Trophoblast cell (in vitro differentiated cells and primary cell): ENCODE measurements at regions not wholly inside any gene's neighbourhood (a gene's known extent, or its start where the extent isn't known, plus 50 kb on each side); places are given as distances from the start of the nearest gene placed in this dataset.

Experiments used
- DNase-seq, 2 donors: peaks; one replicate each; pipeline ENCODE4 v3.0.0-alpha.2; 2016
- H2AFZ ChIP-seq: 2 replicates; pipeline ENCODE4 v1.6.1; 2013; ENCODE audit warnings: low read length, moderate library complexity, mild to moderate bottlenecking; ENCODE audit not compliant: insufficient read depth, poor library complexity
- H2AK5ac ChIP-seq: 2 replicates; pipeline ENCODE4 v1.6.1; 2013; ENCODE audit warnings: mild to moderate bottlenecking, low read length
- H2BK120ac ChIP-seq: 2 replicates; pipeline ENCODE4 v1.6.1; 2013; ENCODE audit warnings: low read length, mild to moderate bottlenecking, moderate library complexity; ENCODE audit not compliant: insufficient read depth, poor library complexity
- H2BK12ac ChIP-seq: 2 replicates; pipeline ENCODE4 v1.6.1; 2013; ENCODE audit warnings: mild to moderate bottlenecking, low read length, moderate library complexity
- H2BK5ac ChIP-seq: 2 replicates; pipeline ENCODE4 v1.6.1; 2013; ENCODE audit warnings: low read length, low read depth, moderate library complexity, mild to moderate bottlenecking; ENCODE audit not compliant: poor library complexity
- H3K14ac ChIP-seq: 2 replicates; pipeline ENCODE4 v1.6.1; 2013; ENCODE audit warnings: mild to moderate bottlenecking, low read length
- H3K18ac ChIP-seq: 2 replicates; pipeline ENCODE4 v1.6.1; 2013; ENCODE audit warnings: mild to moderate bottlenecking, low read length
- H3K23ac ChIP-seq: 2 replicates; pipeline ENCODE4 v1.6.1; 2013; ENCODE audit warnings: low read length
- H3K27ac ChIP-seq: 2 replicates; pipeline ENCODE4 v1.5.1; 2013; ENCODE audit warnings: low read depth, mild to moderate bottlenecking, inconsistent platforms, low read length, moderate library complexity
- H3K27me3 ChIP-seq: 2 replicates; pipeline ENCODE4 v1.6.1; 2013; ENCODE audit warnings: inconsistent platforms, mild to moderate bottlenecking, low read length, moderate library complexity; ENCODE audit not compliant: insufficient read depth
- H3K36me3 ChIP-seq, 2 experiments: 1 replicate in 1 of 2; 2 replicates in 1 of 2; pipeline ENCODE4 v1.6.1; 2013; ENCODE audit warnings: low read length in 2 of 2, mild to moderate bottlenecking in 2 of 2, moderate library complexity in 1 of 2; ENCODE audit not compliant: insufficient read depth in 2 of 2, control insufficient read depth in 1 of 2
- H3K4ac ChIP-seq: 2 replicates; pipeline ENCODE4 v1.6.1; 2013; ENCODE audit warnings: low read depth, mild to moderate bottlenecking, low read length, moderate library complexity
- H3K4me1 ChIP-seq, 2 experiments: 1 replicate in 1 of 2; 2 replicates in 1 of 2; pipeline ENCODE4 v1.6.1; 2013; ENCODE audit warnings: low read length in 2 of 2, mild to moderate bottlenecking in 2 of 2, moderate library complexity in 1 of 2; ENCODE audit not compliant: insufficient read depth in 2 of 2, control insufficient read depth in 1 of 2
- H3K4me2 ChIP-seq: 2 replicates; pipeline ENCODE4 v1.6.1; 2013; ENCODE audit warnings: inconsistent platforms, mild to moderate bottlenecking, low read length, moderate library complexity
- H3K4me3 ChIP-seq: 2 replicates; pipeline ENCODE4 v1.5.1; 2013; ENCODE audit warnings: mild to moderate bottlenecking, low read depth, low read length, inconsistent platforms
- H3K79me1 ChIP-seq: one replicate; pipeline ENCODE4 v1.6.1; 2013; ENCODE audit warnings: low read length
- H3K79me2 ChIP-seq: 2 replicates; pipeline ENCODE4 v1.6.1; 2013; ENCODE audit warnings: low read length, mild to moderate bottlenecking; ENCODE audit not compliant: control insufficient read depth, insufficient read depth, poor library complexity
- H3K9ac ChIP-seq: 2 replicates; pipeline ENCODE4 v1.6.1; 2013; ENCODE audit warnings: mild to moderate bottlenecking, low read length
- H3K9me3 ChIP-seq: 2 replicates; pipeline ENCODE4 v1.6.1; 2013; ENCODE audit warnings: low read depth, mild to moderate bottlenecking, control low read depth, inconsistent platforms, low read length; ENCODE audit not compliant: insufficient read depth
- H4K12ac ChIP-seq: 2 replicates; pipeline ENCODE4 v1.6.1; 2013; ENCODE audit warnings: low read depth, mild to moderate bottlenecking, low read length, moderate library complexity
- H4K8ac ChIP-seq: 2 replicates; pipeline ENCODE4 v1.6.1; 2013; ENCODE audit warnings: low read depth, mild to moderate bottlenecking, low read length, moderate library complexity
- H4K91ac ChIP-seq: one replicate; pipeline ENCODE4 v1.6.1; 2013; ENCODE audit warnings: low read depth, mild to moderate bottlenecking, low read length, moderate library complexity
- WGBS: extraction: QIAGEN DNeasy Blood & Tissue Kit; methylation state at CpG from one replicate; pipeline ENCODE4 v1.1.7; 2013; ENCODE audit warnings: missing lambda C conversion rate; ENCODE audit not compliant: insufficient read length, insufficient coverage; ENCODE audit errors: extremely low coverage; 5-methylcytosine and 5-hydroxymethylcytosine counted together

- Histone ChIP-seq H3K27ac (no peak overlapping the region), H2BK5ac (no peak overlapping the region), H2BK120ac (no peak overlapping the region), H3K4ac (no peak overlapping the region), H3K79me2 (no peaks in the 10 kb centered on the region), H3K23ac (no peak overlapping the region), H4K91ac (no peak overlapping the region), H3K9me3 (no peaks in the 10 kb centered on the region), H3K9ac (no peak overlapping the region), H3K4me2 (no peak overlapping the region), H3K27me3 (no peaks in the 10 kb centered on the region), H3K79me1 (no peaks in the 10 kb centered on the region), H2BK12ac (no peak overlapping the region), H3K18ac (no peak overlapping the region), H3K14ac (no peak overlapping the region), H2AFZ (no peak overlapping the region), H4K12ac (no peak overlapping the region), H2AK5ac (no peak overlapping the region), H3K4me3 (no peak overlapping the region), H3K4me1 (peaks cover 0 to 6% of the 10 kb centered on the region in 2 experiments), H4K8ac (no peak overlapping the region), H3K36me3 (no peaks in the 10 kb centered on the region)
- WGBS, result no CpG with 5 or more reads among the region's 6 CpGs
- no peak for DNase-seq
Observed at GRCh38 chr1:67632356-67632755, 52.6 kb upstream of the GADD45A start.

GRCh38 chr1:67632811-67633655 lies 52.0 kb upstream of the GADD45A start:
- Histone ChIP-seq H3K4me2 (no peak overlapping the region), H3K79me2 (no peaks in the 10 kb centered on the region), H3K27ac (no peak overlapping the region), H3K4me1 (peaks cover 0 to 6% of the 10 kb centered on the region in 2 experiments), H2BK5ac (no peak overlapping the region), H2AK5ac (no peak overlapping the region), H3K18ac (no peak overlapping the region), H3K4ac (no peak overlapping the region), H3K9me3 (no peaks in the 10 kb centered on the region), H2AFZ (no peak overlapping the region), H3K36me3 (no peaks in the 10 kb centered on the region), H4K12ac (no peak overlapping the region), H3K14ac (no peak overlapping the region), H3K79me1 (no peaks in the 10 kb centered on the region), H3K9ac (no peak overlapping the region), H4K91ac (no peak overlapping the region), H3K4me3 (no peak overlapping the region), H4K8ac (no peak overlapping the region), H2BK12ac (no peak overlapping the region), H3K27me3 (no peaks in the 10 kb centered on the region), H3K23ac (no peak overlapping the region), H2BK120ac (no peak overlapping the region)
- peak; percentile 42 to 78 for DNase-seq
- 100% methylated on average over 1 of the region's 10 CpGs for WGBS

- no CpG with 5 or more reads among the region's 6 CpGs for WGBS
- peak; percentile 55 to 75 for DNase-seq
- H2BK5ac ChIP-seq, result no peak overlapping the region
- no peak overlapping the region for H3K4me3 ChIP-seq
- H4K12ac ChIP-seq, result no peak overlapping the region
- H3K36me3 ChIP-seq, result no peaks in the 10 kb centered on the region
- H3K18ac ChIP-seq, result no peak overlapping the region
- no peak overlapping the region for H3K23ac ChIP-seq
- no peak overlapping the region for H2AK5ac ChIP-seq
- H3K79me1 ChIP-seq, result no peaks in the 10 kb centered on the region
- H3K4ac ChIP-seq, result no peak overlapping the region
- no peak overlapping the region for H2BK12ac ChIP-seq
- H4K8ac ChIP-seq, result no peak overlapping the region
- no peak overlapping the region for H4K91ac ChIP-seq
- no peak overlapping the region for H2BK120ac ChIP-seq
- H3K9me3 ChIP-seq, result no peaks in the 10 kb centered on the region
- H3K14ac ChIP-seq, result no peak overlapping the region
- no peak overlapping the region for H3K9ac ChIP-seq
- H3K27ac ChIP-seq, result no peak overlapping the region
- H3K4me2 ChIP-seq, result no peak overlapping the region
- no peaks in the 10 kb centered on the region for H3K79me2 ChIP-seq
- H3K4me1 ChIP-seq, result peaks cover 0 to 6% of the 10 kb centered on the region in 2 experiments
- no peak overlapping the region for H2AFZ ChIP-seq
- no peaks in the 10 kb centered on the region for H3K27me3 ChIP-seq
Observed at GRCh38 chr1:67634396-67634935, 50.5 kb upstream of the GADD45A start.

GRCh38 chr1:67635055-67635809 lies 49.8 kb upstream of the GADD45A start:
- Histone ChIP-seq H3K27me3 (no peaks in the 10 kb centered on the region), H2BK5ac (no peak overlapping the region), H3K27ac (no peak overlapping the region), H4K91ac (no peak overlapping the region), H4K12ac (no peak overlapping the region), H3K9me3 (no peaks in the 10 kb centered on the region), H3K23ac (no peak overlapping the region), H3K36me3 (no peaks in the 10 kb centered on the region), H3K14ac (no peak overlapping the region), H3K79me2 (no peaks in the 10 kb centered on the region), H3K4me3 (no peak overlapping the region), H3K9ac (no peak overlapping the region), H2AFZ (no peak overlapping the region), H3K4me2 (no peak overlapping the region), H2AK5ac (no peak overlapping the region), H2BK12ac (no peak overlapping the region), H3K79me1 (no peaks in the 10 kb centered on the region), H4K8ac (no peak overlapping the region), H2BK120ac (no peak overlapping the region), H3K4ac (no peak overlapping the region), H3K4me1 (peaks cover 0 to 6% of the 10 kb centered on the region in 2 experiments), H3K18ac (no peak overlapping the region)
- WGBS, result no CpG with 5 or more reads among the region's 14 CpGs
- no peak for DNase-seq
